ENCODE measurements at regions not wholly inside any gene's neighbourhood (a gene's known extent, or its start where the extent isn't known, plus 50 kb on each side); places are given as distances from the start of the nearest gene placed in this dataset.

DNA sequence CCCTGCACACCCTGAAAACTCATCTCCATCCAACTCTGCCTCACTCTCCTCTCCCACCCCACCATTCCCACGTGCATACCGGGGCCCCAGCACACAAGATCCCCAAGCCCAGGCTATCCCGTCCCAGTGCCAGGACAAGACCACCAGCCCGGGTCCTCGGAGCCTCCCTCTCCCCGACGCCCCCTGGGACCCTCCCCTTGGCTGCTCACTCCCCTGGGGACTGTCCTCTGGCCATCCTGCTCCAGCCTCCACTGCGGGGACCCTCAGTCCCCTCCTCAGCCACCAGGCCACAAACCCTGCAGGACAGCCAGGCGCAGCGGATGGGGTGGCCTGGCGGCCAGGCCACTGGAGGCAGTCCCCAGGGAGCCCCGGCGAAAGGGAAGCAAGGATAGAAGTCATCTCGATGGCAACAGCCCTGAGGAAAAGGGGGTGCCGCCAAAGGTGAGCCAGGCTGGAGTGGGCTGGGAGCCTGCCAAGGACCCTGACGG, 62.8 kb downstream of the C9orf50 start:
- no peak for TF ChIP-seq POLR2AphosphoS5 (IDR thresholded peaks at IDR 0.05)
- TF ChIP-seq POLR2A (IDR thresholded peaks at IDR 0.05), result no peak
- TF ChIP-seq EP300 (IDR thresholded peaks at IDR 0.05), result no peak
- no peak for TF ChIP-seq CTCF (IDR thresholded peaks at IDR 0.05)
- Histone ChIP-seq H3K27ac (no peak overlapping the region), H3K9me3 (no peaks in the 10 kb centered on the region), H3K27me3 (no peaks in the 10 kb centered on the region), H3K4me3 (no peak overlapping the region), H3K36me3 (no peaks in the 10 kb centered on the region), H3K4me1 (peaks cover 0 to 14% (median 12%) of the 10 kb centered on the region in 4 donors)
- WGBS, 2 donors, result 72 to 81% methylated on average over 16 of the region's 16 CpGs
- intact Hi-C loops (cut with DNase I), result no loop called here
- no peak for DNase-seq

- no peak overlapping the region for H3K27ac ChIP-seq
- no peaks in the 10 kb centered on the region for H3K9me3 ChIP-seq
- no peaks in the 10 kb centered on the region for H3K36me3 ChIP-seq
- no peak for TF ChIP-seq CTCF (IDR thresholded peaks at IDR 0.05)
- TF ChIP-seq POLR2AphosphoS5 (IDR thresholded peaks at IDR 0.05), result no peak
- TF ChIP-seq EP300 (IDR thresholded peaks at IDR 0.05), result no peak
- TF ChIP-seq POLR2A (IDR thresholded peaks at IDR 0.05), result no peak
- 70 to 71% methylated on average over 24 of the region's 24 CpGs for WGBS, 2 donors
- H3K4me1 ChIP-seq, result peaks cover 0 to 14% (median 11%) of the 10 kb centered on the region in 4 donors
- H3K4me3 ChIP-seq, result no peak overlapping the region
- intact Hi-C loops (cut with DNase I), result no loop called here
- DNase-seq, result no peak
- H3K27me3 ChIP-seq, result no peaks in the 10 kb centered on the region
Measured at GRCh38 chr9:129557192-129558036, 63.5 kb downstream of the C9orf50 start.

DNA sequence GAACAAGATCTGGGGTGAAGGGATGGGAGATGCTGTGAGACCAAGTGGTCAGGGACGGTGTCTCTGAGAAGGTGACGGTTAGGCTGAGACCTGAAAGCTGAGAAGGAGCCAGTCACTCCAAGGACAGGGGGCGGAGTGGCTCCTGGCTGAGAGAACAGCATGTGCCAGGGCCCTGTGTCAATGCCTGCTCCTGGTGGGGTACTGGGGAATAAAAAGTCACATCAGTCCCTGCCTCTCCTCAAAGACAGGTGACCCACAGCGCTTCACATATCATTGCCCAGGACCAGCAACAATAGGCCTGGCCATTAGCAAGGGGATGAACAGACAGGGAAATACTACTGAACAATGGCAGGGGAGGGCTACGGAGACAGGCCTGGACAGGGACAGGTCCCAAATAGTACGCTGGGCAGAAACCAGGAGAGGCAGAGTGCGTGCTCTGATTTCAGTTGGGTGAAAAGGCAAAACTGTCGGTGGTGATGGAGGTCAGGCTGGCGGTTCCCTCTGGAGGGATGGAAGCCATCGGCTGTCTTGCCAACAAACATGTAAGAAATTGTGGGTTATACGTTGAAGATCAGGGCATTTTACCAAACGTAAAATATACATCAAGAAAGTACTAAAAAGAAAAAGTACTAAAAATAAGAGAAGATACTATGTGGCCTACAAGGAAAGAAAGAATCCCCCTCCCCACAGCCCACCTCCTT, 64.3 kb downstream of the C9orf50 start:
- TF ChIP-seq CTCF (IDR thresholded peaks at IDR 0.05) (no peak), EP300 (IDR thresholded peaks at IDR 0.05) (no peak), POLR2AphosphoS5 (IDR thresholded peaks at IDR 0.05) (no peak), POLR2A (IDR thresholded peaks at IDR 0.05) (no peak)
- DNase-seq, result no peak
- no peaks in the 10 kb centered on the region for H3K9me3 ChIP-seq
- no peaks in the 10 kb centered on the region for H3K36me3 ChIP-seq
- H3K4me3 ChIP-seq, result no peak overlapping the region
- 92 to 94% methylated on average over 12 of the region's 12 CpGs for WGBS, 2 donors
- no peaks in the 10 kb centered on the region for H3K27me3 ChIP-seq
- intact Hi-C loops (cut with DNase I), result no loop called here
- H3K4me1 ChIP-seq, result peaks cover 0 to 8% (median 4%) of the 10 kb centered on the region in 4 donors
- no peak overlapping the region for H3K27ac ChIP-seq

DNA sequence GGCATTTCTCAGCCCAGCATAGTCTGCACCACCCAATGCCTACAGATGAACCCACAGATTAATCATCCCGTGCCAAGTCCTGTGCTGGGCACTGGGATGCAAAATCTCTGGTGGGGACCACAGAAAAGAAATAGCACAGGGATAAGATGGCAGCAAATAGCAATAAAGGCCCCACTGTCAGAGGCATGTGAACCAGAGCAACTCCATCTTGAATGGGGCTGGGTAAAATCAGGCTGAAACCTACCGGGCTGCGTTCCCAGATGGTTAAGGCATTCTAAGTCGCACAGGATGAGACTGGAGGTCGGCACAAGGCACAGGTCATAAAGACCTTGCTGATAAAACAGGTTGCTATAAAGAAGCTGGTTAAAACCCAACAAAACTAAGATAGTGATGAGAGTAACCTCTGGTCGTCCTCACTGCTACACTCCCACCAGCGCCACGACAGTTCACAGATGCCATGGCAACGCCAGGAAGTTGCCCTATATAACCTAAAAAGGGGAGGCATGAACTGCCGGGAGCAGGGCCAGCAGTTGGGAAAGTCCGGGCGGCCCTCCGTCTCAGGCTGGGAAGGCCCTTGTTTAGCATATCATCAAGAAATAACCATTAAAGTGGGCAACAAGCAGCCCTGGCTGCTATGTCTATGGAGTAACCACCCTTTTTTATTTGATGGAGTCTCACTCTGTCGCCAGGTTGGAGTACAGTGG, 65.2 kb downstream of the C9orf50 start:
- no peak overlapping the region for H3K27ac ChIP-seq
- intact Hi-C loops (cut with DNase I), result no loop called here

More for the DNA sequence above, 65.2 kb downstream of the C9orf50 start:
- Histone ChIP-seq H3K4me1 (peaks cover 0 to 7% (median 2%) of the 10 kb centered on the region in 4 donors), H3K27me3 (no peaks in the 10 kb centered on the region), H3K36me3 (no peaks in the 10 kb centered on the region), H3K4me3 (no peak overlapping the region), H3K9me3 (no peaks in the 10 kb centered on the region)
- 76 to 77% methylated on average over 14 of the region's 14 CpGs for WGBS, 2 donors
- no peak for DNase-seq
- no peak for TF ChIP-seq CTCF (IDR thresholded peaks at IDR 0.05)
- no peak for TF ChIP-seq EP300 (IDR thresholded peaks at IDR 0.05)
- no peak for TF ChIP-seq POLR2A (IDR thresholded peaks at IDR 0.05)
- TF ChIP-seq POLR2AphosphoS5 (IDR thresholded peaks at IDR 0.05), result no peak
